Upper lobe of right lung (tissue), 1 donor: ENCODE measurements at regions not wholly inside any gene's neighbourhood (a gene's known extent, or its start where the extent isn't known, plus 50 kb on each side); places are given as distances from the start of the nearest gene placed in this dataset.

Experiments
- ATAC-seq: fragments of 200-7000 bp; cut with Tn5 transposase; one replicate; pipeline ENCODE4 v1.9.1; 2020; ENCODE audit warnings: mild to moderate bottlenecking, moderate library complexity
- DNase-seq: peaks from one replicate; pipeline ENCODE4 v3.0.0-alpha.2; 2020
- H3K27ac ChIP-seq: fragments of 200-600 bp; one replicate; pipeline ENCODE4 v1.8.0; 2022
- H3K27me3 ChIP-seq: fragments of 200-600 bp; one replicate; pipeline ENCODE4 v1.8.0; 2022; ENCODE audit warnings: mild to moderate bottlenecking
- H3K36me3 ChIP-seq: fragments of 200-600 bp; one replicate; pipeline ENCODE4 v1.8.0; 2022
- H3K4me1 ChIP-seq: fragments of 200-600 bp; one replicate; pipeline ENCODE4 v1.8.0; 2022
- H3K4me3 ChIP-seq: fragments of 200-600 bp; one replicate; pipeline ENCODE4 v1.8.0; 2022; ENCODE audit warnings: mild to moderate bottlenecking
- H3K9me3 ChIP-seq: fragments of 200-600 bp; one replicate; pipeline ENCODE4 v1.8.0; 2022
- CTCF ChIP-seq: fragments of 200-600 bp; IDR thresholded peaks from one replicate; pipeline ENCODE4 v1.8.0; 2022; ENCODE audit warnings: antibody characterized with exemption
- intact Hi-C: fragments of 100-400 bp; cut with DNase I; formaldehyde crosslinking; loops from one replicate; pipeline ENCODE4 v1.11.0; 2022
- donor health status: DM: no; HTN: yes; CAD: no; lungs with severe emphysema.

- intact Hi-C loops: no loop called here
Observed at GRCh38 chr12:89859508-89860220, 151.0 kb upstream of the ATP2B1 start.

DNA sequence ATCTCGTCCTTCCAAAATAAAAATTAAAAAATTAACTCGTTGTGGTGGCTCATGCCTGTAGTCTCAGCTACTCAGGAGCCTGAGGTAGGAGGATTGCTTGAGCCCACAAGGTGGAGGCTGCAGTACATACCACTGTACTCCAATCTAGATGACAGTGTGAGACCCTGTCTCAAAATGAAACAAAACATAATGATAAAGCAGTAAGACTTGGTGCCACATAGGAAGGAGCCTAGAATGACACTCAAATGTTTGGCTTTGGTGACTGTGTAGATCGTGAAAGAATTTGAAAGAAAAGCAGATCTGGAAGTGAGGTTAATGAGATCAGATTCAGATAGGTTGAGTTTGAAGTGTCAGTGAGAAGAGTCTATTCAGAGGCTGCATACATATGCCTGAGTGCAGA lies 150.1 kb upstream of the ATP2B1 start:
- no peak for ATAC-seq
- no peak overlapping the region for H3K4me3 ChIP-seq
- H3K9me3 ChIP-seq: no peaks in the 10 kb centered on the region
- DNase-seq: no peak
- H3K4me1 ChIP-seq: peaks cover 5% of the 10 kb centered on the region
- no peak for TF ChIP-seq CTCF
- H3K27me3 ChIP-seq: no peaks in the 10 kb centered on the region
- no peak overlapping the region for H3K27ac ChIP-seq
- intact Hi-C loops: no loop called here
- no peaks in the 10 kb centered on the region for H3K36me3 ChIP-seq

More at GRCh38 chr12:89859508-89860220, 151.0 kb upstream of the ATP2B1 start:
- no peak for TF ChIP-seq CTCF
- no peak for DNase-seq
- Histone ChIP-seq H3K4me1 (peaks cover 5% of the 10 kb centered on the region), H3K4me3 (no peak overlapping the region), H3K9me3 (no peaks in the 10 kb centered on the region), H3K36me3 (no peaks in the 10 kb centered on the region), H3K27ac (no peak overlapping the region), H3K27me3 (no peaks in the 10 kb centered on the region)
- ATAC-seq: no peak

DNA sequence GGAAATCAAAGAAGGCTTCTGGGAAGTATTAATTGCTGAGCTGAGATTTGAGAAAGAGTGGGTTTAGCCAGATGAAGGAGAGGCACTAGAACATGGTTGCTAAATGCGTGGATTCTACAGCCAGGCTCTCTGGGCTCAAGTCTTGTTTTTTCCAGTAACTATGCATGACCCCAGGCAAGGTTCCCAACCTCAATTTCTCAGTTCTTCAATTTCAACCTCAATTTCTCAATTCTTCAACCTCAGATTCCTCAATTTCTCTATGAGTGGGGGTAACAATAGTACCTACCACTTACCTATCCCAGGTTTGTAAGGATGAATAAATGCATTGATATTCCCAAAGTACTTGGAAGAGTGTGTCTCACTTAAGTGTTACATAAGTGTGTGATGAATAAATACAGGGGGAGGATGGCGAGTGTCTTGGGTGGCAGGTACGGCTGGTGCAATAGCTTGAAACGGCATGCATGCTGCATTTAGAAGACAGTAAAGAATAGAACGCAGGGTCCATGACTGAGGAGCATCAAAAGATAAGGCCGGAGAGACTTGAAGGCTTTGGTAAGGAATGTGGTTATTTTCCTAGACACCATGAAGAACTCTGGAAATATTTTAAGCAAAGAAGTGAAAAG lies 149.1 kb upstream of the ATP2B1 start:
- no peaks in the 10 kb centered on the region for H3K9me3 ChIP-seq
- no peaks in the 10 kb centered on the region for H3K36me3 ChIP-seq
- TF ChIP-seq CTCF: no peak
- no peak for DNase-seq
- H3K4me3 ChIP-seq: no peak overlapping the region
- no peak overlapping the region for H3K27ac ChIP-seq
- ATAC-seq: peak; percentile 79
- intact Hi-C loops: no loop called here
- H3K27me3 ChIP-seq: no peaks in the 10 kb centered on the region
- H3K4me1 ChIP-seq: no peaks in the 10 kb centered on the region

- TF ChIP-seq CTCF: no peak
- ATAC-seq (peak; percentile 74), DNase-seq (no peak)
- H3K9me3 ChIP-seq: no peaks in the 10 kb centered on the region
- no peaks in the 10 kb centered on the region for H3K27me3 ChIP-seq
- H3K4me3 ChIP-seq: no peak overlapping the region
- H3K27ac ChIP-seq: no peak overlapping the region
- intact Hi-C loops: no loop called here
- no peaks in the 10 kb centered on the region for H3K4me1 ChIP-seq
- H3K36me3 ChIP-seq: no peaks in the 10 kb centered on the region
Observed at GRCh38 chr12:89856431-89856830, 147.8 kb upstream of the ATP2B1 start.

DNA sequence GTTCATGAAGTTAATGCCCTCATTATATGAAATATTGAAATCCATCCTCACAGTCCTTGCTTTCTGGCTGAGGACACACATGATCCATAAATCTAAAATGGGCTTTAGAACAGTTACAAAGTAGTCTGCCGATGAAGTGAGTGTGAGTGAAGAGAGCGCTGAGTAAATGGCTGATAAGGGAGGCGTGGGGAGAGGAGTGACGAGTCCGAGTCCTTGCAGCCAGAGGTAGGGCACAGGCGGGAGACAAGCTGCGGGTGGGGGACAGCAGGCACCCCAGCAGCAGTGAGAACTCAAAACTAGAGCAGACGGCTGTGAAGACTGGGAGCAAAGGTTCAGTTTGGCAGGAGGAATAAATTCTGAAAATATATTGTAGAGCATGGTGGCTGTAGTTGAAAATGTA lies 140.1 kb upstream of the ATP2B1 start:
- H3K27ac ChIP-seq: no peak overlapping the region
- DNase-seq: no peak
- H3K27me3 ChIP-seq: no peaks in the 10 kb centered on the region
- TF ChIP-seq CTCF: no peak
- H3K9me3 ChIP-seq: no peaks in the 10 kb centered on the region
- H3K36me3 ChIP-seq: no peaks in the 10 kb centered on the region
- H3K4me3 ChIP-seq: no peak overlapping the region
- intact Hi-C loops: no loop called here
- no peak for ATAC-seq
- no peaks in the 10 kb centered on the region for H3K4me1 ChIP-seq
